IMR-90 (cell line): ENCODE measurements at regions not wholly inside any gene's neighbourhood (a gene's known extent, or its start where the extent isn't known, plus 50 kb on each side); places are given as distances from the start of the nearest gene placed in this dataset.

Source experiments
- ATAC-seq: fragments of 200-7000 bp; cut with Tn5 transposase; 2 replicates; pipeline ENCODE4 v1.9.1; 2020; ENCODE audit warnings: low read depth, mild to moderate bottlenecking, moderate library complexity
- BruUV-seq: library from RNA; stranded (reverse); fragments of 400-500 nt; replicated peaks from 2 replicates; lab custom pipeline; 2021; lab: Mats Ljungman, UMichigan
- CTCF ChIA-PET: fragments of 300-600 bp; formaldehyde crosslinking; extraction: SDS; loops from one replicate; lab custom pipeline; 2021; ENCODE audit warnings: antibody characterized with exemption; lab: Yijun Ruan, JAX
- POLR2A ChIA-PET: fragments of 300-600 bp; sonication (Branson Sonifier 250); formaldehyde crosslinking; loops from one replicate; lab custom pipeline; 2022; ENCODE audit warnings: antibody characterized with exemption; ENCODE audit not compliant: unreplicated experiment; lab: Charles Lee
- DNase-seq: peaks from one replicate; pipeline ENCODE4 v3.0.0; 2013
- H2AFZ ChIP-seq: replicated peaks from 2 replicates; pipeline ENCODE3; 2013; ENCODE audit warnings: low read length, mild to moderate bottlenecking; ENCODE audit not compliant: poor library complexity
- H2AK5ac ChIP-seq: 2 replicates; pipeline ENCODE4 v1.6.1; 2013; ENCODE audit warnings: low read depth, low read length, inconsistent platforms
- H2AK9ac ChIP-seq: replicated peaks from 2 replicates; pipeline ENCODE3; 2013; ENCODE audit warnings: mild to moderate bottlenecking, low read depth, low read length, moderate library complexity; ENCODE audit not compliant: poor library complexity
- H2BK120ac ChIP-seq: 2 replicates; pipeline ENCODE4 v1.6.1; 2013; ENCODE audit warnings: low read depth, low read length, inconsistent platforms
- H2BK15ac ChIP-seq: 3 replicates; pipeline ENCODE4 v1.6.1; 2013; ENCODE audit warnings: low read depth, low read length, inconsistent platforms
- H2BK20ac ChIP-seq: 2 replicates; pipeline ENCODE4 v1.6.1; 2013; ENCODE audit warnings: low read depth, mild to moderate bottlenecking, inconsistent platforms, low read length, moderate library complexity
- H2BK5ac ChIP-seq: 2 replicates; pipeline ENCODE4 v1.6.1; 2013; ENCODE audit warnings: mild to moderate bottlenecking, low read depth, low read length, inconsistent platforms; ENCODE audit not compliant: poor library complexity, severe bottlenecking
- H3K14ac ChIP-seq: replicated peaks from 2 replicates; pipeline ENCODE4 v1.6.1; 2013; ENCODE audit warnings: low read depth, low read length, inconsistent platforms
- H3K18ac ChIP-seq: 2 replicates; pipeline ENCODE4 v1.6.1; 2013; ENCODE audit warnings: low read depth, low read length, control low read depth
- H3K23ac ChIP-seq: 2 replicates; pipeline ENCODE4 v1.6.1; 2013; ENCODE audit warnings: low read depth, low read length, inconsistent platforms
- H3K27ac ChIP-seq: 2 replicates; pipeline ENCODE4 v1.5.1; 2013; ENCODE audit warnings: mild to moderate bottlenecking, control low read depth, low read length; ENCODE audit not compliant: insufficient read depth
- H3K27me3 ChIP-seq: 2 replicates; pipeline ENCODE4 v1.6.1; 2013; ENCODE audit warnings: low read length; ENCODE audit not compliant: control insufficient read depth, insufficient read depth
- H3K36me3 ChIP-seq: 2 replicates; pipeline ENCODE4 v1.6.1; 2013; ENCODE audit warnings: low read length, mixed read lengths; ENCODE audit not compliant: control insufficient read depth, insufficient read depth
- H3K4ac ChIP-seq: 2 replicates; pipeline ENCODE4 v1.6.1; 2013; ENCODE audit warnings: low read depth, low read length, inconsistent platforms
- H3K4me1 ChIP-seq: 2 replicates; pipeline ENCODE4 v1.6.1; 2013; ENCODE audit warnings: low read length, mixed read lengths; ENCODE audit not compliant: control insufficient read depth, insufficient read depth
- H3K4me2 ChIP-seq: 2 replicates; pipeline ENCODE4 v1.6.1; 2013; ENCODE audit warnings: low read depth, mild to moderate bottlenecking, control low read depth, low read length, moderate library complexity
- H3K4me3 ChIP-seq: 2 replicates; pipeline ENCODE4 v1.5.1; 2013; ENCODE audit warnings: low read depth, mild to moderate bottlenecking, control low read depth, low read length, moderate library complexity; ENCODE audit not compliant: insufficient read depth
- H3K56ac ChIP-seq: 2 replicates; pipeline ENCODE4 v1.6.1; 2013; ENCODE audit warnings: low read length, inconsistent platforms; ENCODE audit not compliant: insufficient read depth; ENCODE audit errors: extremely low read depth
- H3K79me1 ChIP-seq, 2 experiments: 2 replicates each; pipeline ENCODE4 v1.6.1; 2013; ENCODE audit warnings: low read length in 2 of 2, inconsistent platforms in 1 of 2, low read depth in 1 of 2
- H3K9ac ChIP-seq: 2 replicates; pipeline ENCODE4 v1.6.1; 2013; ENCODE audit warnings: low read depth, low read length, control low read depth
- H3K9me1 ChIP-seq: 2 replicates; pipeline ENCODE4 v1.6.1; 2013; ENCODE audit warnings: low read length, inconsistent platforms; ENCODE audit not compliant: insufficient read depth
- H3K9me3 ChIP-seq: 2 replicates; pipeline ENCODE4 v1.6.1; 2013; ENCODE audit warnings: low read length; ENCODE audit not compliant: control insufficient read depth, insufficient read depth
- H4K20me1 ChIP-seq: 2 replicates; pipeline ENCODE4 v1.6.1; 2013; ENCODE audit warnings: low read length, inconsistent platforms; ENCODE audit not compliant: insufficient read depth
- H4K5ac ChIP-seq: 2 replicates; pipeline ENCODE4 v1.6.1; 2013; ENCODE audit warnings: mild to moderate bottlenecking, low read depth, low read length, control low read depth
- H4K8ac ChIP-seq, 2 experiments: 2 replicates each; pipeline ENCODE4 v1.6.1; 2013; ENCODE audit warnings: low read depth in 2 of 2, low read length in 2 of 2, control low read depth in 1 of 2, inconsistent platforms in 1 of 2
- H4K91ac ChIP-seq: 2 replicates; pipeline ENCODE4 v1.6.1; 2013; ENCODE audit warnings: low read depth, low read length, inconsistent platforms; ENCODE audit not compliant: insufficient read depth
- BHLHE40 ChIP-seq: fragments of 150-350 bp; IDR thresholded peaks from 2 replicates; pipeline ENCODE4 v1.6.1; 2016; ENCODE audit warnings: mild to moderate bottlenecking, low read depth, low read length
- CEBPB ChIP-seq: IDR thresholded peaks from 2 replicates; pipeline ENCODE4 v1.6.1; 2012; ENCODE audit warnings: low read depth, low read length, improper control_type of control experiment
- CHD1 ChIP-seq: IDR thresholded peaks from 2 replicates; pipeline ENCODE4 v1.6.1; 2012; ENCODE audit warnings: low read depth, low read length, improper control_type of control experiment
- CTCF ChIP-seq: conservative IDR thresholded peaks from 2 replicates; pipeline ENCODE4 v1.5.1; 2012; ENCODE audit warnings: mild to moderate bottlenecking, low read depth, low read length, improper control_type of control experiment
- ELK1 ChIP-seq: fragments of 150-350 bp; IDR thresholded peaks from 2 replicates; pipeline ENCODE4 v1.6.1; 2016; ENCODE audit warnings: low read depth, mild to moderate bottlenecking, low read length, moderate library complexity, borderline replicate concordance
- FOS ChIP-seq: fragments of 150-350 bp; IDR thresholded peaks from 2 replicates; pipeline ENCODE4 v1.6.1; 2016; ENCODE audit warnings: low read depth, low read length
- MAFK ChIP-seq: IDR thresholded peaks from 2 replicates; pipeline ENCODE4 v1.6.1; 2012; ENCODE audit warnings: low read depth, low read length, improper control_type of control experiment
- MAZ ChIP-seq: IDR thresholded peaks from 2 replicates; pipeline ENCODE4 v1.6.1; 2012; ENCODE audit warnings: low read depth, mild to moderate bottlenecking, low read length, improper control_type of control experiment, moderate library complexity, borderline replicate concordance
- MXI1 ChIP-seq: IDR thresholded peaks from 2 replicates; pipeline ENCODE4 v1.6.1; 2012; ENCODE audit warnings: low read depth, mild to moderate bottlenecking, low read length, moderate library complexity, borderline replicate concordance
- NFE2L2 ChIP-seq: fragments of 150-350 bp; IDR thresholded peaks from 2 replicates; pipeline ENCODE4 v1.6.1; 2016; ENCODE audit warnings: low read depth, mild to moderate bottlenecking, low read length
- POLR2A ChIP-seq: IDR thresholded peaks from 2 replicates; pipeline ENCODE4 v1.6.1; 2012; ENCODE audit warnings: mild to moderate bottlenecking, low read depth, low read length
- RAD21 ChIP-seq: IDR thresholded peaks from 2 replicates; pipeline ENCODE4 v1.6.1; 2012; ENCODE audit warnings: low read length, improper control_type of control experiment
- RCOR1 ChIP-seq: IDR thresholded peaks from 2 replicates; pipeline ENCODE4 v1.6.1; 2012; ENCODE audit warnings: mild to moderate bottlenecking, low read length, improper control_type of control experiment; ENCODE audit not compliant: insufficient replicate concordance
- RFX5 ChIP-seq: IDR thresholded peaks from 2 replicates; pipeline ENCODE4 v1.8.0; 2012; ENCODE audit warnings: low read depth, mild to moderate bottlenecking, low read length, moderate library complexity
- SMC3 ChIP-seq: fragments of 150-350 bp; IDR thresholded peaks from 2 replicates; pipeline ENCODE4 v1.6.1; 2016; ENCODE audit warnings: low read depth, mild to moderate bottlenecking, antibody characterized with exemption, low read length, moderate library complexity
- USF2 ChIP-seq: fragments of 150-350 bp; IDR thresholded peaks from 2 replicates; pipeline ENCODE4 v1.6.1; 2017; ENCODE audit warnings: mild to moderate bottlenecking, antibody characterized with exemption, low read length, low read depth
- WGBS, 2 experiments: methylation state at CpG; one replicate each; pipeline versions ENCODE4 v1.1.5 to v1.1.7; 2013; ENCODE audit warnings: missing lambda C conversion rate in 2 of 2; ENCODE audit not compliant: insufficient read length in 1 of 2; ENCODE audit errors: extremely low coverage in 2 of 2; 5-methylcytosine and 5-hydroxymethylcytosine counted together
- dilution Hi-C: fragments of 300-500 bp; cut with HindIII; formaldehyde crosslinking; loops from one replicate; pipeline ENCODE4 v1.14.3; 2018; ENCODE audit warnings: low sequenced_read_pairs; ENCODE audit not compliant: unreplicated experiment
- in situ Hi-C: fragments of 300-500 bp; cut with MboI; formaldehyde crosslinking; loops from 3 replicates; pipeline ENCODE4 v1.14.3; 2019; ENCODE audit warnings: low sequenced_read_pairs, inconsistent platforms, mixed read lengths
- intact Hi-C: fragments of 100-400 bp; cut with micrococcal nuclease; formaldehyde crosslinking; loops from 2 replicates; pipeline ENCODE4 v1.10.0; 2022

- no peaks in the 10 kb centered on the region for H3K4me1 ChIP-seq
- no peak overlapping the region for H3K23ac ChIP-seq
- no peaks in the 10 kb centered on the region for H4K20me1 ChIP-seq
- no peak overlapping the region for H4K91ac ChIP-seq
- peaks cover 8% of the 10 kb centered on the region for H3K9me3 ChIP-seq
- intact Hi-C loops (no loop called here), in situ Hi-C loops (no loop called here), dilution Hi-C loops (no loop called here)
- H2BK15ac ChIP-seq: no peak overlapping the region
- H2BK5ac ChIP-seq: no peak overlapping the region
- WGBS, 2 experiments: 71% methylated on average over 1 of the region's 2 CpGs; no CpG with 5 or more reads in 1 of the 2 experiments
- H2AFZ ChIP-seq: no peak overlapping the region
- ATAC-seq: no peak
- no peak overlapping the region for H3K18ac ChIP-seq
- ChIA-PET POLR2A (no interaction called here), CTCF (no interaction called here)
- H2AK9ac ChIP-seq: no peak overlapping the region
- no peak overlapping the region for H3K4ac ChIP-seq
- TF ChIP-seq RFX5 (no peak), POLR2A (no peak), BHLHE40 (no peak), FOS (no peak), CTCF (no peak), RAD21 (no peak), USF2 (no peak), MAZ (no peak), MXI1 (no peak), SMC3 (no peak), ELK1 (no peak), CHD1 (no peak), MAFK (no peak), RCOR1 (no peak), CEBPB (no peak), NFE2L2 (no peak)
- no peaks in the 10 kb centered on the region for H3K27me3 ChIP-seq
- H3K9me1 ChIP-seq: no peaks in the 10 kb centered on the region
- no peak overlapping the region for H3K27ac ChIP-seq
- H4K5ac ChIP-seq: no peak overlapping the region
- H3K36me3 ChIP-seq: no peaks in the 10 kb centered on the region
- H3K56ac ChIP-seq: no peak overlapping the region
- H4K8ac ChIP-seq: no peak overlapping the region
- H2AK5ac ChIP-seq: no peak overlapping the region
- H2BK20ac ChIP-seq: no peak overlapping the region
- H3K4me2 ChIP-seq: no peak overlapping the region
- H2BK120ac ChIP-seq: no peak overlapping the region
- DNase-seq: no peak
- no TSS peak for BruUV-seq
- no peaks in the 10 kb centered on the region for H3K79me1 ChIP-seq
- H3K9ac ChIP-seq: no peak overlapping the region
- no peak overlapping the region for H3K14ac ChIP-seq
- H3K4me3 ChIP-seq: no peak overlapping the region
Observed at GRCh38 chr2:123768233-123768632, 256.9 kb upstream of the CNTNAP5 start.
